HFF-Myc (cell line): ENCODE measurements at regions not wholly inside any gene's neighbourhood (a gene's known extent, or its start where the extent isn't known, plus 50 kb on each side); places are given as distances from the start of the nearest gene placed in this dataset.

Experiments
- DNase-seq: peaks from one replicate; pipeline ENCODE4 v3.0.0-alpha.2; 2011; ENCODE audit warnings: low read depth; ENCODE audit errors: extremely low read depth
- H3K4me3 ChIP-seq: replicated peaks from 2 replicates; pipeline ENCODE4 v1.5.1; 2011; ENCODE audit warnings: low read depth, mild to moderate bottlenecking, control low read depth, low read length
- CTCF ChIP-seq: IDR thresholded peaks from 2 replicates; pipeline ENCODE4 v1.5.1; 2012; ENCODE audit warnings: mild to moderate bottlenecking, low read depth, low read length, control low read depth; ENCODE audit errors: missing control alignments

GRCh38 chr10:28781296-28781695 is 104.0 kb downstream of the BAMBI start:
- no peak for TF ChIP-seq CTCF
- no peak overlapping the region for H3K4me3 ChIP-seq
- no peak for DNase-seq

- H3K4me3 ChIP-seq: no peak overlapping the region
- no peak for DNase-seq
- no peak for TF ChIP-seq CTCF
These were observed 105.8 kb downstream of the BAMBI start for GRCh38 chr10:28783087-28783486.

- no peak for TF ChIP-seq CTCF
- DNase-seq: no peak
- no peak overlapping the region for H3K4me3 ChIP-seq
These were observed 107.7 kb downstream of the BAMBI start for GRCh38 chr10:28785018-28785417.

GRCh38 chr10:28788252-28788651 is 110.9 kb downstream of the BAMBI start:
- no peak for TF ChIP-seq CTCF
- no peak for DNase-seq
- H3K4me3 ChIP-seq: no peak overlapping the region

- no peak for TF ChIP-seq CTCF
- H3K4me3 ChIP-seq: no peak overlapping the region
- DNase-seq: no peak
These were observed 111.4 kb downstream of the BAMBI start for GRCh38 chr10:28788762-28789161.

- no peak overlapping the region for H3K4me3 ChIP-seq
- DNase-seq: no peak
- no peak for TF ChIP-seq CTCF
These were observed 112.8 kb downstream of the BAMBI start for GRCh38 chr10:28790146-28790545.

GRCh38 chr10:28793482-28793881 is 116.2 kb downstream of the BAMBI start:
- DNase-seq: no peak
- H3K4me3 ChIP-seq: no peak overlapping the region
- no peak for TF ChIP-seq CTCF
